ENCODE measurements at regions not wholly inside any gene's neighbourhood (a gene's known extent, or its start where the extent isn't known, plus 50 kb on each side); places are given as distances from the start of the nearest gene placed in this dataset.
A peak's percentile ranks its signal among the peaks of the same experiment; 100 is the strongest.

DNA sequence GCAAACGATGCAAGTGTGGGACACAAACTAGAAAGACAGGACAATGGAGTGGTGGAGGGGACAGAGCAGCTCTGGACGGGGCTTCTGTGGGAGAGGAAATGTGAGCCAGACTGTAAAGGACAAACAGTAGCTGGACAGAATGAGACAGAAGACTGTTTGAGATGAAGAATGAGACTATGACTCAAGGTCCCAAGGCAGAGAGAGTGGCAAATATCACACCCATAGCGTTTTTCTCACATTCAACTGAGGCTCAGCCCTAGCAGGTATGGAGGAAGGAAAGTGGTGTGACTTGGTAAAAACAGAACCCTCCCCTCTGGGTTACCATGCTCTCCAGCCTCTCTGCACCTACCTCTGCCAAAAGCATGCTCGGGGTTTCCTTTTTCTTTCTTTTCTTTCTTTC lies 96.5 kb downstream of the RPL27A start:
- H3K4me3 ChIP-seq, result no peak overlapping the region
- H3K27ac ChIP-seq, result no peak overlapping the region
- H3K9me3 ChIP-seq, result no peaks in the 10 kb centered on the region
- no peaks in the 10 kb centered on the region for H3K27me3 ChIP-seq
- peaks cover 21% of the 10 kb centered on the region for H3K4me1 ChIP-seq
- no peaks in the 10 kb centered on the region for H3K36me3 ChIP-seq
- TF ChIP-seq, protein P1, sequence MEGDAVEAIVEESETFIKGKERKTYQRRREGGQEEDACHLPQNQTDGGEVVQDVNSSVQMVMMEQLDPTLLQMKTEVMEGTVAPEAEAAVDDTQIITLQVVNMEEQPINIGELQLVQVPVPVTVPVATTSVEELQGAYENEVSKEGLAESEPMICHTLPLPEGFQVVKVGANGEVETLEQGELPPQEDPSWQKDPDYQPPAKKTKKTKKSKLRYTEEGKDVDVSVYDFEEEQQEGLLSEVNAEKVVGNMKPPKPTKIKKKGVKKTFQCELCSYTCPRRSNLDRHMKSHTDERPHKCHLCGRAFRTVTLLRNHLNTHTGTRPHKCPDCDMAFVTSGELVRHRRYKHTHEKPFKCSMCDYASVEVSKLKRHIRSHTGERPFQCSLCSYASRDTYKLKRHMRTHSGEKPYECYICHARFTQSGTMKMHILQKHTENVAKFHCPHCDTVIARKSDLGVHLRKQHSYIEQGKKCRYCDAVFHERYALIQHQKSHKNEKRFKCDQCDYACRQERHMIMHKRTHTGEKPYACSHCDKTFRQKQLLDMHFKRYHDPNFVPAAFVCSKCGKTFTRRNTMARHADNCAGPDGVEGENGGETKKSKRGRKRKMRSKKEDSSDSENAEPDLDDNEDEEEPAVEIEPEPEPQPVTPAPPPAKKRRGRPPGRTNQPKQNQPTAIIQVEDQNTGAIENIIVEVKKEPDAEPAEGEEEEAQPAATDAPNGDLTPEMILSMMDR (IDR thresholded peaks at IDR 0.05), result no peak
- DNase-seq, result no peak
- intact Hi-C loops (cut with DNase I), result no loop called here
- no peak for ATAC-seq

DNA sequence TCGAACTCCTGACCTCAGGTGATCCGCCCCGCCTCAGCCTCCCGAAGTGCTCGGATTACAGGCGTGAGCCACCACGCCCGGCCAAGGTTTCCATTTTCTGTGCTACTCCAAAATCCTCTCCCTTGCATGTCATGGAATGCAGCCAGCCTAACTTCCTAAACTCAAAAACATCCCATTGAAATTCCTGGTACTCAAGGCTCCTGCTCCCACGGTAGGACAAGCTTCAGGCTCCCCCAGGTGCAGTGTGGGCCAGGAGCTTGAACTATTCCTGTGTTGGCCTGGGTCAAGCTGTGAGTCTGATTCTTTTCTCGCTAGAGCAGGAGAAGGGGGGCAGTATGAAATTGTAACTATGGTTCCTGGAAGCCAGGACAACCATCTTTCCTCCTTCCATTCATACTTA lies 97.1 kb downstream of the RPL27A start:
- DNase-seq (no peak), ATAC-seq (no peak)
- intact Hi-C loops (cut with DNase I), result no loop called here
- H3K9me3 ChIP-seq, result no peaks in the 10 kb centered on the region
- TF ChIP-seq, protein P1 (IDR thresholded peaks at IDR 0.05), result no peak
- H3K36me3 ChIP-seq, result no peaks in the 10 kb centered on the region
- H3K4me1 ChIP-seq, result peaks cover 16% of the 10 kb centered on the region
- H3K27me3 ChIP-seq, result no peaks in the 10 kb centered on the region
- H3K4me3 ChIP-seq, result no peak overlapping the region
- no peak overlapping the region for H3K27ac ChIP-seq

DNA sequence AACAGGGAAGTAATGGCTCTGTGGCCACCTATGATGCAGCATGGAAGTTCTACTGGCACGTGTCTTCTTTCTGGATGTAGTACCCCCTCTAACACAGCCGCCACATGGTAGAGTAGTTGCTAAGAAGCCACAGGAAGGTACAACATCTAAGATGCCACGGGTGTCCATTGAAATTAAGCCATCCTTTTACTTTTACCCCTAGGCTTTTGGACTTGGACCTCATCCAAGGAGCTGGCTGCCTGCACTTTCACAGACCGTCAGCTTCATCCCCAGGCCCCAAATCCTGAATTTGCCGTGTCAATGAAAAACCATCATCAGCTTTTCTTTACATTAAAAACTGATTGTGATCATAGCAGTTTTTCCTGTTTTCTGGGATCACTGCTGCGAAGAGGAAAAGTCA lies 102.4 kb downstream of the RPL27A start:
- H3K36me3 ChIP-seq, result no peaks in the 10 kb centered on the region
- TF ChIP-seq, protein P1 (IDR thresholded peaks at IDR 0.05), result no peak
- intact Hi-C loops (cut with DNase I), result no loop called here
- peaks cover 13% of the 10 kb centered on the region for H3K4me1 ChIP-seq
- H3K9me3 ChIP-seq, result no peaks in the 10 kb centered on the region
- H3K27ac ChIP-seq, result no peak overlapping the region
- H3K4me3 ChIP-seq, result no peak overlapping the region
- ATAC-seq, result no peak
- H3K27me3 ChIP-seq, result no peaks in the 10 kb centered on the region
- DNase-seq, result no peak

DNA sequence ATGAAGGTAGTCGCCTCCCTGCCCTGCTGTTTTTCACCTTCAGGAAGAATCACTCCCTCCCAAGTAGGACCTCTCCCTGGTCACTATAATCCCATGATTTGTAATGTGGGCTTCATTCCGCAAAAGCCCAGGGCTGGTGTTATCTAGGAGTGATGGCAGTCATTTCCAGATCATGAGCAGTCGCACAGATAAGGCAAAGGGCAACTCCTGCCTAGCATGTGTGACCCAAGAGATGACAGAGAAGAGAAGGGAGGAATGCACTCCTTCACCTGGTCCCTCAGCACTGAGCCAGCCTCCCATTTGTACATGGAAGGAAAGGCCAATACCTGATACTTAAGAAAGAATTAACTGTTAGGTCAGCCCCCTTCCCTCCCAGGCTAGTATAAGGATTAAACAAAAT lies 102.9 kb downstream of the RPL27A start:
- no peaks in the 10 kb centered on the region for H3K36me3 ChIP-seq
- TF ChIP-seq, protein P1 (IDR thresholded peaks at IDR 0.05), result no peak
- no peak for ATAC-seq
- no peaks in the 10 kb centered on the region for H3K27me3 ChIP-seq
- no peak overlapping the region for H3K27ac ChIP-seq
- H3K4me1 ChIP-seq, result peaks cover 13% of the 10 kb centered on the region
- no peak for DNase-seq
- H3K9me3 ChIP-seq, result no peaks in the 10 kb centered on the region
- intact Hi-C loops (cut with DNase I), result no loop called here
- no peak overlapping the region for H3K4me3 ChIP-seq

DNA sequence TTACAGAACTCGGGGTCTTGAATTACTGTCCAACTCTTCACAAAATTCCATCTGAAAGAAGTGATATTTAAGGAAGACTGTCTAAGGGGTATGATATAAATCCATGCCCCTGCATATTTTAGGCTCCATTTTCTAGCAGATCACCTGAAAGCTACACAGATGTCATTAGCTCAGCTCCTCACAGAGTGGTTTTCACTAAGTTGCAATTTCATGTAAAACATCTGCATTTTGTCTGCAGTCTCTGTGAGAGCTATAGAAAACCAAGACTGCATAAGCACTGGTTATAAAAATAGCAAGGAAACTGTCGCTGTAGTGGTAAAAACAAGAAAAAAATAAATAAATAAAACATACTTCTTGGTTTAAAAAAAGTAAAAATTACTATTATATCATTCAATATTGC lies 103.4 kb downstream of the RPL27A start:
- Histone ChIP-seq H3K4me1 (peaks cover 13% of the 10 kb centered on the region), H3K36me3 (no peaks in the 10 kb centered on the region), H3K27me3 (no peaks in the 10 kb centered on the region), H3K27ac (no peak overlapping the region), H3K9me3 (no peaks in the 10 kb centered on the region), H3K4me3 (no peak overlapping the region)
- no peak for ATAC-seq
- TF ChIP-seq, protein P1 (IDR thresholded peaks at IDR 0.05), result no peak
- no peak for DNase-seq
- intact Hi-C loops (cut with DNase I), result no loop called here

DNA sequence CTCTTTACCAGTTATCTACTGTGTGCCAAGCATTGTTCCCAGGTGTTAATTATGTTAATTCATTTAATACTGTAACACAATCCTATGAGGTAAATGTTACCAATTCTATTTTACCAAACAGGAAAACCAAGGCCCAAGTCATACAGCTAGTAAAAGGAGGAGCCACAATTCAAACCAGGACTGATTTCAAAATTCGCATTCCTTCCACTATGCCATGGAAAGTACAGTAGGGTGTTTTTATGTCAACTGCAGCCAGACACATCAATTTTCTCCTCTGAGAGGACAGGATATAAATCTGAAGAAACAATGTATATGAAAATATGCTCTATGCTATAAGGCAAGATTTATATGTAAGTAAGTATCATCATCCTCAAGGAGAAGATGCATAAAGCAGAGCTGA lies 104.3 kb downstream of the RPL27A start:
- no peaks in the 10 kb centered on the region for H3K36me3 ChIP-seq
- intact Hi-C loops (cut with DNase I), result no loop called here
- no peak overlapping the region for H3K4me3 ChIP-seq
- H3K9me3 ChIP-seq, result no peaks in the 10 kb centered on the region
- TF ChIP-seq, protein P1 (IDR thresholded peaks at IDR 0.05), result peak; percentile 19
- H3K4me1 ChIP-seq, result peaks cover 13% of the 10 kb centered on the region
- H3K27ac ChIP-seq, result no peak overlapping the region
- DNase-seq (no peak), ATAC-seq (no peak)
- no peaks in the 10 kb centered on the region for H3K27me3 ChIP-seq

Measured in upper lobe of right lung (tissue), 1 donor.